ENCODE measurements at regions not wholly inside any gene's neighbourhood (a gene's known extent, or its start where the extent isn't known, plus 50 kb on each side); places are given as distances from the start of the nearest gene placed in this dataset.
"Not testable (repeated sequence)": the region's sequence is repeated elsewhere in the genome, so short reads cannot be mapped to it uniquely, and the experiment has no call there.

DNA sequence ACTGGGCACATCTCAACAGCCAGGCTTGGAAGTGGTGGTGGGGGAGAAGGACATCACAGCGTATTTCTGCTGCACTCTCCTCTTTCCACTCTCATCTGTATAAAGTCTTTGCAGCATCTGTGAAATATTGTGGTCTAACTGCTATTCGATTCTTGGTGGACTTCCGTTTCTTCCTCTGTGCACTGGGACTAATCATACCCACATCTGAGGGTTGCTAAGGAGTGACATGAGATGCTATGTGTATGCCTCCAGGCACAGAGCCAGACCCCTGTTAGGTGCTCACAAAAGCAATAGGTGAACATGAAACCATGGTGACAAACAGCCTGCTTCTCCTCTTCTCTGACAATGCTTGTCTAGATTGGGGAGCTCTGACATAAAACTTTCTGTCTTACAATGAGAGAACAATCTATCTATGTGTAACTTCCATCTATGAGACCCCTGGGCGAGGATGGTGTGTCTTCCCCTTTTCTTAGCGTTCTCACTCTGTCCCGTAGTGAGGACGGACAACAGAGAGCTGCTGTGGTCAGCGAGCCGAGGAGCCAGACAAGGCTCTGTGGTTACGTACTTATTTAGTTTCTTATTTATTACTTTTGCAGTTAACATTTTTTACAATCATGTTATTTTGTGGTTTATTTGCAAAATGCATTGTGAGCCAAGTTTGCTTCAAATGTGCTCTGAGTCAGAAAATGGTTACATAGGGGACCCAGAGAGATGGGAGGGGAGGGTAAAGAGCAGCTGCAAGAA is 196.7 kb upstream of the TPRG1 start:
- DNase-seq, result no peak

DNA sequence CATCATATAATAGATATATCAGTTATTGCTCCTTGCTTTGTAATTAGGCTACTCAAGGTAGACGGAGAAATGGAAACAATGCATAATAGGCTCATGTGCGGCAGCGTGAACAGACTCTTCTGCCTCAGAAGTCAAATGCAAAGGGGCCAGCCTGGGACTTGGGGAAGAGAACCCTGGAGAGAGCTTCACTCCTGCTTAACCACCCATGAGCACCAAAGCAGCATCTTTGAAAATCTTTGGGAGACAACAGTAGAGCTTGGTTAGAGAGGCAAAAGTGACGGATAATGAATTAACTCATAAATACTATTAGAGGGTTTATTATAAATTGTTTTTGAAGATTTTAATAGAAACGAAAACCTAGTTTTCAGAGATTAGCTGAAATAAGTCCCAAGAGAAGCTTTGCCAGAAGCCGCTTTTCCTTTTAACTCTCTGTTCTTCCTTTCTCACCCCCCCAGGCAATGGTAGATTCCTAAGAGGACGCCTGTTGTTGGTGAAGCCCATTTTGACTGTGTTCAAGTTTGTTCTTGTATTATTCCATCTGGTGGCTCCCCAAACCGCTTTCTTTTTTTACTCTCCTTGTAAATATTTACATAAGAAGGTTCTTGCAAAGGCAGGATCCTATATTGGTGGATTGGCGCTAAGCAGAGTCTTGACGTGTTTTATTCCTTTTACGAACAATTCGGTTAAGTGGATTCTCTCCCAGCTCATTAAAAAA is 196.0 kb upstream of the TPRG1 start:
- DNase-seq, result no peak

DNA sequence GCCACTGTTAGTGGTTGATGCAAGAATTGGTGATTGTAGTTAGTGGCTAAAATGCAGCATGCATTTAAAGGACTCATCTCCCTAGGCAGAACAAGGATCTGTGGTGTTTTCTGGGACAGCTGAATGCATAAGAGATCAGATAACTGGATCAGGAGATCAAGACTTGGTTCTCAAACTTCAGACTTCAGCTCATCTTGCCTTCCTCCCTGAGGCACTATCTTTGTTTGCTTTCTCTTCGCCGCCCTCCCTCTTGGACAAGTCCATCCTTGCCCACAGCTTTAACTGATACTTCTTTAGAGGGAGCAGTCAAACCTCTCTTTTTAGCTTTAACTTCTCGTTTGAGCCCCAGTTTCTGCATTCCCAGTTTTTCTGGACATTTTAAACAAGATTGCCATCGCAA is 195.4 kb upstream of the TPRG1 start:
- no peak for DNase-seq

DNA sequence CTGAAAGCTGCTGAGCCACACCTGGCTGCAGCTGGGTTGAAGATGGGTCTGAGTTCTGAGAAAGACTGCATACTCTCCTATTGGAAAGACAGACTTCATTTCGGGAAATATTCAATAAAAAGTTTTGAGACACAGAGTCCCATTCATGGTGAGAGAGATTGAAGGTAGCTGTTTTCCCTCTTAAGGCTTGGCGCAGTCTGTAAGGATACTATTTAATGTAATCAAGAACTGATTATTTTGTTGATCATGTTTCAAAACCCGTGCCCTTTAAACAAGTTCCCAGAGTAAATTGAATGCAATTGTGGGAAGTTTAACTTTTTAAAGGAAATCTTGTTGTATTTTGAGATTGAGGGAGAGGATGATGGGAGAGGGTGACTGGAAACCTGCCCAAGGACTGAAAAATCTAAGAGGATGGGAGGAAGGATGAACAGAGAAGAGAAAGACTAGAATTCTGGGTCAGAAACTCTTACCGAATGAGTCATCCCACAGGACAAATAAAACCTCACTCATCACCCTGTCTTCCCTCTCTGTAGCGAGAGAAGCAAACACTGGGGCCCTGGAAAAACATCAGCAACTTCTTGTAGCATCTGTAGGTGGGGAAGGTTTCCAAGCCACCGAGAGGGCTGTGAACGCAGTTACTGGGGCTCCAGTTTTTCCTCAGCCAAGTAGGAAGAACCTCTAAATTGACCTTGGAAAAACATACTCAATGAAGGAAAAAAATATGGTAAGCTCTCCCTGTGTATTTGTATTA is 193.2 kb upstream of the TPRG1 start:
- DNase-seq, result no peak

DNA sequence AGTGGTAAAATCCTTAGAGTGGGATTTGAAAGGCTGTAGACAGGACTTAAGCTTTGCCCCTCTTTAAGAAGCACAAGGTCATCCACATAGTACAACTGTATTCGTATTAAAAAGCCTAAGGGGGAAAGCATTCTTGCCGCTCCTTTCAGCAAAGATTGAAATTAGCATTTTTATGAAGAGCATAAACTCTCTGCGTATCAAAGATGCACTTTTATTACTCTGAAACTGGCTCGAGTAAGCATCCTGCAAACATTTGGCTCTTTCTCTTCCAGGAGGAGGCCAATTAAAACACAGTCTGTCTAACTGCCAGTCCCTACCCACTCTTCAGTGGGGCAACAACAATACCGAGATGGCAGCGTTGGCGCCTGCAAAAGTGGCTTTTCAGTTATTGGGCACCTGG is 192.5 kb upstream of the TPRG1 start:
- no peak for DNase-seq

DNA sequence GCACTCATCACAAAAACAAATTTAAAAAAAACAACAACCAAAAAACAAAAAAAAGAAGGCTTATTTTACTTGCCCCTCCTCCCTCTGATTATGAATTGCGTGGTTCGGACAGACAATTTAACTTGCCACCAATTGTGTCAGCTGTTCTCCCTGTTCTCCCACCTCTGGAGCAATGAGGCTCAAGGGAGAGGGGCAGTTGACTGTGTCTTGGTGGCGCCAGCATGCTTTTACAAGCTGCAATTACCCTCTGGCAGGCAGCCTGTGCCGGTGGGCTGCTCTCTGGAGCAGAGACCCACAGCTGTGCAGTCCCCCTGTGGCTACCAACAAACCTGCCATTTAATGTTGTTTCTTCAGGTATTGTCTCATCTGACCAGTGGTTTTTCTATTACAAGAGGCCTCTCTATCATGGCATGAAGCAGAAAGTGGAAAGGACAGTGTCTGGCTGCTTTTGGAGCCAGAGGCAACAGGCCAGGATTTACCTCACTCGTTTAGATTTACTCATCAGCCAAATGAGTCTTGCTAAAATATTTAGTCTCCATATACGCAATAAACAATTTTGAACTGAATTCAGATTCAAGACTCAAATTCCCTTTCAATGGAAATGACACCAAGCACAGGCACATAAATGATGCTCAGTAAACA is 192.0 kb upstream of the TPRG1 start:
- no peak for DNase-seq

DNA sequence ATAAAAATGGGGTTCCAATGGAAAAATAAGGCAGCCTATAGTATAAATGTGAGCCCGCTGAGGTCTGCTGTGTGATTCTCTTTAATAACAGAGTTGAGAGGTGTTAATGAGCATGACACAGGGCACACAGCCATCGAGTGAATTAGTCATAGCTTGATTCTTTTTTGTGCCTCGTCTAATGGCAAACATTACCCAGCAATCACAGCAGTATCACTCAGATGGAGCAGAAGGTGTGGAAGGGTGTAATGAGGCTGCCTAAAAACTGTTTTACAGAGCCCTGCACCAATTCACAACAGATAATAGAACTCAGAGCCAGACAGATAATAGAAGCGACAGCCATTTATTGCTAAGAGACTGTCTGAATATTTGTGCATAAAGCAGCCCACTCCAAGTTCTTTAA is 178.6 kb upstream of the TPRG1 start:
- DNase-seq, result no peak

DNA sequence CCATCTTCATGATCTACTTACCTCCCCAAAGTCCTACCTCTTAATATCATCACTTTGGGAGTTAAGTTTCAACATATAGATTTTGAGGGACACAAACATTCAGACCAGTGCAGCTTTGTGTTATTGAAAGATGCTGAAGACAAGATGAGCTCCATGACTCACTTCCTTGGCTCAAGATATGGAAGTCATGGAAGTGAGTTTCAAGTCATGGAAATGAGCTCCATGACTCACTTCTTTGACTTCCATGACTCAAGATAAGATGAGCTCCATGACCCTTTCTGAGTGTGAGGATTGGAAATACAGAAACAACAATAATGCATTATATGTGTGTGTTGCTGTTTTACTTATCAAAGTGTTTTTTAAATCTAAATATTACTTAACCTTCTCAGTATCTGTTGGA is 170.2 kb upstream of the TPRG1 start:
- DNase-seq, result no peak

DNA sequence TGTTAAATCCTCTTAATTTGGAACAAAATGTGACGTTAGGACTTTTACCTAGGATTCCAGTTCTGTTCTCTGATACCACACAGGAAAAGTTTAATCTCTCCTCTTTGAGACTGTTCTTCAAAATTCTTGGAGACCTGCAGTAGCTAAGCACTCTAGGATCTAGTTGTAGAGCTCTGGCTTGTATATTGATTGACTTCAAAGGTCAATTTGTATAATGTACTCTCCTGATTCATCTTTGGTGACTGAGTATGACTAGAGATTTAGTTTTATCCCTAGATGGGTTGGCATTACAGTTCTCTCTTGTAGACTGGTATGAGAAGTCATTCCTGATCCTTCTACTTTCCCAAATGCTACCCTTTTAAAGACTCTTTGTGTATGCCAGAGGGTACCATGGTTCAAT is 168.4 kb upstream of the TPRG1 start:
- no peak for DNase-seq

DNA sequence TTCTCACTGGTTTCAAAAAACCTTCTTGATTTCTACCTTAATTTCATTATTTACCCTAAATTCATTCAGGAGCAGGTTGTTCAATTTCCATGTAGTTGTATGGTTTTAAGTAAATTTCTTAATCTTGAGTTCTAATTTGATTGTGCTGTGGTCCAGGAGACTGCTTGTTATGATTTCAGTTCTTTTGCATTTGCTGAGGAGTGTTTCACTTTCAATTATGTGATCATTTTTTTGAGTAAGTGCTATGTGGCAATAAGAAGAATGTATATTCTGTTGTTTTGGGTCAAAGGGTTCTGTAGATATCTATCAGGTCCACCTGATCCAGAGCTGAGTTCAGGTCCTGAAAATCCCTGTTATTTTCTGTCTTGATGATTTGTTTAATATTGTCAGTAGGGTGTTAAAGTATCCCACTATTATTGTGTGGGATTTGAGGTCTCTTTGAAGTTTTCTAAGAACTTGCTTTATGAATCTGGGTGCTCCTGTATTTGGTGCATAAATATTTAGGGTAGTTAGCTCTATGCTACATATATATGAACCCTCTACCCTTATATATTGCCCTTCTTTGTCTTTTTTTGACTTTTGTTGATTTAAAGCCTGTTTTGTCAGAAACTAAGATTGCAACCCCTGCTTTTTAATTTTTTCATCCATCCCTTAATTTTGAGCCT is 158.4 kb upstream of the TPRG1 start:
- no peak for DNase-seq

DNA sequence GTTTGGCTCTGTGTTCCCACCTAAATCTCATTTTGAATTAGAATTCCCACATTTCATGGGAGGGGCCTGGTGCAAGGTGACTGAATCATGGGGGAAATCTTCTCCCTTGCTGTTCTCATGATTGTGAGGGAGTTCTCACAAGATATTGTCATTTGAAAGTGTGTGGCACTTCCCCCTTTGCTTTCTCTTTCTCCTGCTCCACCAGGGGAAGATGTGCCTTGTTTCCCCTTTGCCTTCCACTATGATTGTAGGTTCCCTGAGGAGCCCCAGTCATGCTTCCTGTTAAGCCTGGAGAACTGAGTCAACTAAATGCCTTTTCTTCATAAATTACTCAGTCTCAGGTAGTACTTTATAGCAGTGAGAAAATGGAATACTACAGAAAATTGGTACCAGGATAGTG is 157.2 kb upstream of the TPRG1 start:
- no peak for DNase-seq

DNA sequence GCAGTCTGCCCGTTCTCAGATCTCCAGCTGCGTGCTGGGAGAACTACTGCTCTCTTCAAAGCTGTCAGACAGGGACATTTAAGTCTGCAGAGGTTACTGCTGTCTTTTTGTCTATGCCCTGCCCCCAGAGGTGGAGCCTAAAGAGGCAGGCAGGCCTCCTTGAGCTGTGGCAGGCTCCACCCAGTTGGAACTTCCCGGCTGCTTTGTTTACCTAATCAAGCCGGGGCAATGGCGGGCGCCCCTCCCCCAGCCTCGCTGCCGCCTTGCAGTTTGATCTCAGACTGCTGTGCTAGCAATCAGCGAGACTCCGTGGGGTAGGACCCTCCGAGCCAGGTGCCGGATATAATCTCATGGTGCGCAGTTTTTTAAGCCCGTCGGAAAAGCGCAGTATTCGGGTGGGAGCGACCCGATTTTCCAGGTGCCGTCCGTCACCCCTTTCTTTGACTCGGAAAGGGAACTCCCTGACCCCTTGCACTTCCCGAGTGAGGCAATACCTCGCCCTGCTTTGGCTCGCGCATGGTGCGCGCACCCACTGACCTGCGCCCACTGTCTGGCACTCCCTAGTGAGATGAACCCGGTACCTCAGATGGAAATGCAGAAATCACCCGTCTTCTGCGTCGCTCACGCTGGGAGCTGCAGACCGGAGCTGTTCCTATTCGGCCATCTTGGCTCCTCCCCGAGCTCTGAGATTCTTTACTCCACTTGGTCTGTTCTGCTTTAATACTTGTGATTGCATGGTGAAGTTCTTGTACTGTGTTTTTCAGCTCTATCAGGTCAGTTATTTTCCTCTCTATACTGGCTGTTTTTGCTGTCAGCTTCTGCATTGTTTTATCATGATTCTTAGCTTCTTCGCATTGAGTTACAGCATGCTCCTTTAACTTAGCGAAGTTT is 148.9 kb upstream of the TPRG1 start:
- not testable (repeated sequence) for DNase-seq

DNA sequence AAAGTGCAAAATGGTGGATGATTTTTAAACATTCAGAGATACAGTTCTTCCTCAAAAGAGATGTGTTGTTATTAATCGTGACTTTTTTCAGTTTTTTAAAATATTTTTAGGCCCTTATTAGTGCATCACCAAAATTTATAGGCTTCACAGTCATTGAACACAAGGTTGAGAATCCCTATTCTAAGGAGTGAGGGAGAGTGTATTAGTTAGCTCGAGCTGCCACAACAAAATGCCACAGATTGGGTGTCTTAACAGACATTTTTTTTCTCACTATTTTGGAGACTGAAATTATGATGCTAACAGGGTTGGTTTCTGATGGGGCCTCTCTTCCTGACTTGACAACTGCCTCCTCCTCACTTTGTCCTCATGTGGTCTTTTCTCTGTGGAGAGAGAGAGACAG is 145.9 kb upstream of the TPRG1 start:
- no peak for DNase-seq

DNA sequence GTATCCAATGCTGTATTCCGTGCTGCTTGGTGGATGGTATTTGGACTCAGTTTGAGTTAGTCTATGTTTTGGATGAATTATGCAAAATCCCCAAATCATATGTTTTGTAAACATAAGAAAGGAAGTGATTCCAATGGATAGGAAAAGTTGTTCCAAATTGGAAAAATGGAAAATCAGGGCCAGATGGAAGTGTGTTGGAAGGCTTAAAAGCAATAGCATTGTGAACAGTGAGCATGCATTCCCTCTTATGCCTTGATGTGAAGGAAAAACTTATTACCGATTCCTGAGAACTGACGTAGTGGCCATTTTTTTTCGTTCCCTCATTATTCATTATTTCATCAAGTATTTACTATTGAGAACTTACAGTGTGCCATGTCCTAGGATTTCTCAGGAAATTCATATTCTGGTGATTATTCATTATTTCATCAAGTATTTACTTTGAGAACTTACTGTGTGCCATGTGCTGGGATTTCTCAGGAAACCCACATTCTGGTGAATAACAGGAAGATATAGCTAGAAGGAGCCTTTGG is 144.1 kb upstream of the TPRG1 start:
- no peak for DNase-seq

DNA sequence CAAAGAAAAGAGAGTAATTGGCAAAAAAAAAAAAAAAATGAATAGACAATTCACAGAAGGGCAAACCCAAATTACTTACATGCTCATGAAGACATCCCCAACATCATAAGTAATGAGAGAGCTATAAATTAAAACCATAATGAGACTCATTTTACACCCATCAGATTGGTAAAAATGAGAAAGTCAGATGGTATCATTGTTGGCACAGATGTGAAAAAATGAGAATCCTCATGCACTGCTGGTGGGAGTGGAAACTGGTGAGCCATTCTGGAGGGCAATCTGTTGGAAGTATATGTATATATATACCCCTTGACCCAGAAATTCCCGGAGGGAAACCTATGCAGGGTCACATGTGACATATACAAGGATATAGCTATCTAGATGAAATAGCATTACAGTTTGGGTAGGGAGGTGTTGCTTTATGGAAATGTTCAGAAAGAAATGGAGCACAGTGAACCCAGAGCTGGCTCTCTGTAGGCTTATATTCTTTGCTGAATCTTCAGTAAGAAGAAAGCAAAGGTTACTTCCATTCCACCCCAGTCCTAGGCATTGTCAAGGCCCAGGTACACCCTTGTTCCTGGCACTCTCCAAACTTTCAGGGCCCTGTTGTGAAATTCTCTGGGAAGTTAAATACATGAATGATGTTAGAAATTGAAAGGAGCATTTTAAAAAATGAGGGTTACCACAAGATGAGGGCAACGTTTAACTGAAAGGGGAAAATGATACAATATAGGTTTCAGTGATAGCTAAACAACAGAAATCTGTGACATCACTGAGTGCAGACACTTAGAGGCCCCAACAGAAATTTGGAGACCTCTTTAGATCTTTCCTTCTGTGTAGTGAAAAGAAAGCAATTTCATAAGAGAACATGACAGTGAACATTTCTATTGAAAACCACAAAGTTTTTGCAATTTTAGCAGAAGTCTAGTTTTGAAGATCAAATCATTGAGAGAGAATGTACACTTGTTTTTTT is 132.7 kb upstream of the TPRG1 start:
- DNase-seq, result no peak

DNA sequence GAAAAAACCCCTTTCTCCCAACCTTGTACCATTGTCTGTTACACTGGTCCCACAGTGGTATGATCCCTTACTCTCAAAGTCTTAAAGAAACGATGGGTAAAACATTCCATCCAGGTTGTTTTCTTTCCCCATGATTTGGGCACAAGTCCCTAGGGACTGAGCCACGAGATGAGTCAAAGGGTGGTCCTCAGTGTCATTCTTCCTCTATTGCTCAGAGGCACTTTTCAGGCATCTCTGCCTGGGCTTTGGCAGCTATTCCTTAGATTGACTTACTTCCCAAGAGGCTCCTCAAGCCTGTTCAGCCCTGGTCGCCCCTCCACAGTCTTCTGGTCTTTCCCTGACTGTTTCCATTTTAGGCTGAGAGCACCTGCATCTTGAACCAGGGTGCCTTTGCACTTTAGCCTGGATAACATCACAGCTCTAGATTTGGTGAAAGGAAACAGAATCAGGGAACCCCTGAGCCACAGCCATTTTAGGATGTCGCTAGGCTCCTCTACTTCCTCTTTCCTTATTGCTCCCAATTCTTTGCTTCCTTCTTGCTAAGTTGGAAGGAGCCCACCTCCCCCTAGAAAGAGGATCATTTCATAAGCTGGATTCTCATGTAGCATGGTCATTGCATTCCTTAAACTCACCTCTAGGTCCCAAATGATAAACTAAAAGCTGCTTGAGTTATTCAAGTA is 131.0 kb upstream of the TPRG1 start:
- no peak for DNase-seq

DNA sequence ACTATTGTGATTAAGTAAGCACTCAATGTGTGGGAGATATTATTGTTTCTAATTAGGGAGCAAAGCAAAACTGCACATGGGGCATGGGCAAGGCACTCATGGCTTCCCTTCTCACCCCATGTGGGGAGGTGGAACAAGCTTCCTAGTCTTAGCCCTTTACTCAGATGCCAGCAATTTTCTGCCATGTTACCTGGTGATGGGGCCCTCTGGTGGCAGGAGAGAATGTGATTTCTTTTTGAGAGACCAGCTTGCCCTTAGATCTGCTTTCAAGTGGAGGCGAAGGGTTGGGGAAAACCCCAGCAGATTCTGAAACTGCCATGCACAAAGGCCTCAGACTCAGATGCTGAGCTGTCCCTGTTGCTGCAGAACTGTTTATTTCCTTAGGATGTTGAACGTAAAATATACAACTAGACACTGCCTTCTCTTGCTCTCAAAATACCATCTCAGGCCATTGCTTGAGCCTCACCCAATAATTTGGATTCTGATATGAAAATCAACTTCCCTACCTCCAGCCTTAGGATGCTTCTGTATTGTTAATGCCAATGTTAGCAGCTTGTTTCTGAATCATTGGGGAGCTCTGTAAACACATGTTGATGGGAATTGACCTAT is 130.2 kb upstream of the TPRG1 start:
- DNase-seq, result no peak

DNA sequence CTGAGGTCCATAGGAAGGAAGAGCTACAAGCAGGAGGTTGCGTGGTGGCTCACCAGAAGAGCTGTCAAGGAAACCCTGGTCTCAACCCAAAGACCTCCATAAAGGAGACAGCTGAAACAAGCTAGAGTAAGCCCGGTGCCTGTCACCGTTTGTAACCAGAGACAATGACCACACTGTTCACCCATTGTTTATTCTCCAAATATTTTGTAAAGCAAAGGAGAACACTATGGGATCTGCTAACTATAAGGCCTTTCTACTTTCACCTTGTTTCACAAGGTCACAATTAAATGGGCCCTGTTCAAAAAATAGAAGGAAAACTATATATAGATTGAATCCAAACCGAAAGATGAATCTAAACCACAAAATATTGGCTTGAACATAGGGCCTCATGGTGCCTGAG is 128.9 kb upstream of the TPRG1 start:
- DNase-seq, result no peak
